ENCODE measurements at regions not wholly inside any gene's neighbourhood (a gene's known extent, or its start where the extent isn't known, plus 50 kb on each side); places are given as distances from the start of the nearest gene placed in this dataset.

DNA sequence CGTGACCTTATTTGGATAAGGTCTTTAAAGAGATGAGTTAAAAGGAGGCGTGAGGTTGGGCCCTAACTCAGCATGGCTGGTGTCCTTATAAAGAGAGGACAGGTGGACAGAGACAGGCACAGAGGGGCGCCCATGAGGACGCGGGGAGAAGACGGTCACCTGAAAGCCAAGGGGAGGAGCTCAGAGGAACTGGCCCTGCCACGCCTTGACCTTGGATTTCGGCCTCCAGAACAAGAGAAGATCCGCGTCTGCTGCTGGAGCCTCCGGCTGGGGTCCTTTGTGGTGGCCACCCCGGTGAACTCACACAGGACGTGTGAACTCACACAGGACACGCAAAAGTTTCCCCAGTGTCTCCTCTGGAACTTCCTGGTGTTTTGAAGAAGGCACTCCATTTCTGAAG lies 122.7 kb downstream of the SIK1 start:
- TF ChIP-seq KAT7 (CRISPR knock-in tag; IDR thresholded peaks at IDR 0.05; ENCODE audit: borderline replicate concordance) = no peak
- TF ChIP-seq, protein P1, sequence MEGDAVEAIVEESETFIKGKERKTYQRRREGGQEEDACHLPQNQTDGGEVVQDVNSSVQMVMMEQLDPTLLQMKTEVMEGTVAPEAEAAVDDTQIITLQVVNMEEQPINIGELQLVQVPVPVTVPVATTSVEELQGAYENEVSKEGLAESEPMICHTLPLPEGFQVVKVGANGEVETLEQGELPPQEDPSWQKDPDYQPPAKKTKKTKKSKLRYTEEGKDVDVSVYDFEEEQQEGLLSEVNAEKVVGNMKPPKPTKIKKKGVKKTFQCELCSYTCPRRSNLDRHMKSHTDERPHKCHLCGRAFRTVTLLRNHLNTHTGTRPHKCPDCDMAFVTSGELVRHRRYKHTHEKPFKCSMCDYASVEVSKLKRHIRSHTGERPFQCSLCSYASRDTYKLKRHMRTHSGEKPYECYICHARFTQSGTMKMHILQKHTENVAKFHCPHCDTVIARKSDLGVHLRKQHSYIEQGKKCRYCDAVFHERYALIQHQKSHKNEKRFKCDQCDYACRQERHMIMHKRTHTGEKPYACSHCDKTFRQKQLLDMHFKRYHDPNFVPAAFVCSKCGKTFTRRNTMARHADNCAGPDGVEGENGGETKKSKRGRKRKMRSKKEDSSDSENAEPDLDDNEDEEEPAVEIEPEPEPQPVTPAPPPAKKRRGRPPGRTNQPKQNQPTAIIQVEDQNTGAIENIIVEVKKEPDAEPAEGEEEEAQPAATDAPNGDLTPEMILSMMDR (IDR thresholded peaks at IDR 0.05) = no peak
- TF ChIP-seq, protein P2, sequence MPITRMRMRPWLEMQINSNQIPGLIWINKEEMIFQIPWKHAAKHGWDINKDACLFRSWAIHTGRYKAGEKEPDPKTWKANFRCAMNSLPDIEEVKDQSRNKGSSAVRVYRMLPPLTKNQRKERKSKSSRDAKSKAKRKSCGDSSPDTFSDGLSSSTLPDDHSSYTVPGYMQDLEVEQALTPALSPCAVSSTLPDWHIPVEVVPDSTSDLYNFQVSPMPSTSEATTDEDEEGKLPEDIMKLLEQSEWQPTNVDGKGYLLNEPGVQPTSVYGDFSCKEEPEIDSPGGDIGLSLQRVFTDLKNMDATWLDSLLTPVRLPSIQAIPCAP (CRISPR knock-in tag; IDR thresholded peaks at IDR 0.05) = no peak
- TF ChIP-seq, protein P3, sequence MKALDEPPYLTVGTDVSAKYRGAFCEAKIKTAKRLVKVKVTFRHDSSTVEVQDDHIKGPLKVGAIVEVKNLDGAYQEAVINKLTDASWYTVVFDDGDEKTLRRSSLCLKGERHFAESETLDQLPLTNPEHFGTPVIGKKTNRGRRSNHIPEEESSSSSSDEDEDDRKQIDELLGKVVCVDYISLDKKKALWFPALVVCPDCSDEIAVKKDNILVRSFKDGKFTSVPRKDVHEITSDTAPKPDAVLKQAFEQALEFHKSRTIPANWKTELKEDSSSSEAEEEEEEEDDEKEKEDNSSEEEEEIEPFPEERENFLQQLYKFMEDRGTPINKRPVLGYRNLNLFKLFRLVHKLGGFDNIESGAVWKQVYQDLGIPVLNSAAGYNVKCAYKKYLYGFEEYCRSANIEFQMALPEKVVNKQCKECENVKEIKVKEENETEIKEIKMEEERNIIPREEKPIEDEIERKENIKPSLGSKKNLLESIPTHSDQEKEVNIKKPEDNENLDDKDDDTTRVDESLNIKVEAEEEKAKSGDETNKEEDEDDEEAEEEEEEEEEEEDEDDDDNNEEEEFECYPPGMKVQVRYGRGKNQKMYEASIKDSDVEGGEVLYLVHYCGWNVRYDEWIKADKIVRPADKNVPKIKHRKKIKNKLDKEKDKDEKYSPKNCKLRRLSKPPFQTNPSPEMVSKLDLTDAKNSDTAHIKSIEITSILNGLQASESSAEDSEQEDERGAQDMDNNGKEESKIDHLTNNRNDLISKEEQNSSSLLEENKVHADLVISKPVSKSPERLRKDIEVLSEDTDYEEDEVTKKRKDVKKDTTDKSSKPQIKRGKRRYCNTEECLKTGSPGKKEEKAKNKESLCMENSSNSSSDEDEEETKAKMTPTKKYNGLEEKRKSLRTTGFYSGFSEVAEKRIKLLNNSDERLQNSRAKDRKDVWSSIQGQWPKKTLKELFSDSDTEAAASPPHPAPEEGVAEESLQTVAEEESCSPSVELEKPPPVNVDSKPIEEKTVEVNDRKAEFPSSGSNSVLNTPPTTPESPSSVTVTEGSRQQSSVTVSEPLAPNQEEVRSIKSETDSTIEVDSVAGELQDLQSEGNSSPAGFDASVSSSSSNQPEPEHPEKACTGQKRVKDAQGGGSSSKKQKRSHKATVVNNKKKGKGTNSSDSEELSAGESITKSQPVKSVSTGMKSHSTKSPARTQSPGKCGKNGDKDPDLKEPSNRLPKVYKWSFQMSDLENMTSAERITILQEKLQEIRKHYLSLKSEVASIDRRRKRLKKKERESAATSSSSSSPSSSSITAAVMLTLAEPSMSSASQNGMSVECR (CRISPR knock-in tag; IDR thresholded peaks at IDR 0.05; ENCODE audit: borderline replicate concordance) = no peak
- TF ChIP-seq, protein P4, sequence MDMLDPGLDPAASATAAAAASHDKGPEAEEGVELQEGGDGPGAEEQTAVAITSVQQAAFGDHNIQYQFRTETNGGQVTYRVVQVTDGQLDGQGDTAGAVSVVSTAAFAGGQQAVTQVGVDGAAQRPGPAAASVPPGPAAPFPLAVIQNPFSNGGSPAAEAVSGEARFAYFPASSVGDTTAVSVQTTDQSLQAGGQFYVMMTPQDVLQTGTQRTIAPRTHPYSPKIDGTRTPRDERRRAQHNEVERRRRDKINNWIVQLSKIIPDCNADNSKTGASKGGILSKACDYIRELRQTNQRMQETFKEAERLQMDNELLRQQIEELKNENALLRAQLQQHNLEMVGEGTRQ (CRISPR knock-in tag; IDR thresholded peaks at IDR 0.05) = no peak
- TF ChIP-seq, protein P5, sequence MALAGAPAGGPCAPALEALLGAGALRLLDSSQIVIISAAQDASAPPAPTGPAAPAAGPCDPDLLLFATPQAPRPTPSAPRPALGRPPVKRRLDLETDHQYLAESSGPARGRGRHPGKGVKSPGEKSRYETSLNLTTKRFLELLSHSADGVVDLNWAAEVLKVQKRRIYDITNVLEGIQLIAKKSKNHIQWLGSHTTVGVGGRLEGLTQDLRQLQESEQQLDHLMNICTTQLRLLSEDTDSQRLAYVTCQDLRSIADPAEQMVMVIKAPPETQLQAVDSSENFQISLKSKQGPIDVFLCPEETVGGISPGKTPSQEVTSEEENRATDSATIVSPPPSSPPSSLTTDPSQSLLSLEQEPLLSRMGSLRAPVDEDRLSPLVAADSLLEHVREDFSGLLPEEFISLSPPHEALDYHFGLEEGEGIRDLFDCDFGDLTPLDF (CRISPR knock-in tag; IDR thresholded peaks at IDR 0.05) = no peak
- TF ChIP-seq, protein P6, sequence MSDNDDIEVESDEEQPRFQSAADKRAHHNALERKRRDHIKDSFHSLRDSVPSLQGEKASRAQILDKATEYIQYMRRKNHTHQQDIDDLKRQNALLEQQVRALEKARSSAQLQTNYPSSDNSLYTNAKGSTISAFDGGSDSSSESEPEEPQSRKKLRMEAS (CRISPR knock-in tag; IDR thresholded peaks at IDR 0.05) = no peak
- TF ChIP-seq, protein P7, sequence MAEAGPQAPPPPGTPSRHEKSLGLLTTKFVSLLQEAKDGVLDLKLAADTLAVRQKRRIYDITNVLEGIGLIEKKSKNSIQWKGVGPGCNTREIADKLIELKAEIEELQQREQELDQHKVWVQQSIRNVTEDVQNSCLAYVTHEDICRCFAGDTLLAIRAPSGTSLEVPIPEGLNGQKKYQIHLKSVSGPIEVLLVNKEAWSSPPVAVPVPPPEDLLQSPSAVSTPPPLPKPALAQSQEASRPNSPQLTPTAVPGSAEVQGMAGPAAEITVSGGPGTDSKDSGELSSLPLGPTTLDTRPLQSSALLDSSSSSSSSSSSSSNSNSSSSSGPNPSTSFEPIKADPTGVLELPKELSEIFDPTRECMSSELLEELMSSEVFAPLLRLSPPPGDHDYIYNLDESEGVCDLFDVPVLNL (CRISPR knock-in tag; IDR thresholded peaks at IDR 0.05; ENCODE audit: borderline replicate concordance, low read depth) = no peak

Data from WTC11 (cell line).